MM.1S (cell line): ENCODE measurements at regions not wholly inside any gene's neighbourhood (a gene's known extent, or its start where the extent isn't known, plus 50 kb on each side); places are given as distances from the start of the nearest gene placed in this dataset.

Experiments
- DNase-seq: peaks from one replicate; pipeline ENCODE4 v3.0.0-alpha.2; 2015
- H2AFZ ChIP-seq: fragments of 300-600 bp; sonication (generic); 2 replicates; pipeline ENCODE4 v1.6.0; 2016; ENCODE audit warnings: antibody characterized with exemption, low read length
- H3F3A ChIP-seq: fragments of 300-600 bp; sonication (generic); 2 replicates; pipeline ENCODE4 v1.6.1; 2016; ENCODE audit warnings: mild to moderate bottlenecking, antibody characterized with exemption, low read length, moderate library complexity, mixed read lengths; ENCODE audit not compliant: insufficient read depth
- H3K27ac ChIP-seq: fragments of 300-600 bp; sonication (generic); 2 replicates; pipeline ENCODE4 v1.5.1; 2016; ENCODE audit warnings: mild to moderate bottlenecking, low read length
- H3K27me3 ChIP-seq: fragments of 300-600 bp; sonication (generic); replicated peaks from 2 replicates; pipeline ENCODE4 v1.6.0; 2016; ENCODE audit warnings: low read length; ENCODE audit not compliant: insufficient read depth
- H3K36me3 ChIP-seq: fragments of 300-600 bp; sonication (generic); replicated peaks from 2 replicates; pipeline ENCODE4 v1.6.1; 2016; ENCODE audit warnings: mild to moderate bottlenecking, low read length, mixed read lengths; ENCODE audit not compliant: insufficient read depth
- H3K4me1 ChIP-seq: fragments of 300-600 bp; sonication (generic); 2 replicates; pipeline ENCODE4 v1.6.1; 2016; ENCODE audit warnings: low read length, mixed read lengths
- H3K4me2 ChIP-seq: fragments of 300-600 bp; sonication (generic); 2 replicates; pipeline ENCODE4 v1.6.0; 2016; ENCODE audit warnings: low read depth, low read length
- H3K4me3 ChIP-seq: fragments of 300-600 bp; sonication (generic); 2 replicates; pipeline ENCODE4 v1.5.1; 2016; ENCODE audit warnings: low read length, mixed read lengths
- H3K79me2 ChIP-seq: fragments of 300-600 bp; sonication (generic); 2 replicates; pipeline ENCODE4 v1.6.1; 2016; ENCODE audit warnings: mixed run types, low read length, mixed read lengths
- H3K9ac ChIP-seq: fragments of 300-600 bp; sonication (generic); 2 replicates; pipeline ENCODE4 v1.6.1; 2016; ENCODE audit warnings: low read length, mixed read lengths
- H3K9me2 ChIP-seq: fragments of 300-600 bp; sonication (generic); replicated peaks from 2 replicates; pipeline ENCODE4 v1.6.1; 2016; ENCODE audit warnings: mild to moderate bottlenecking, low read length, mixed read lengths; ENCODE audit not compliant: insufficient read depth
- H3K9me3 ChIP-seq: fragments of 300-600 bp; sonication (generic); replicated peaks from 2 replicates; pipeline ENCODE4 v1.6.1; 2016; ENCODE audit warnings: mild to moderate bottlenecking, low read length, mixed read lengths; ENCODE audit not compliant: insufficient read depth
- H4K20me1 ChIP-seq: fragments of 300-600 bp; sonication (generic); 2 replicates; pipeline ENCODE4 v1.6.1; 2016; ENCODE audit warnings: mild to moderate bottlenecking, low read length, moderate library complexity, mixed read lengths; ENCODE audit not compliant: insufficient read depth
- EZH2 ChIP-seq: fragments of 300-600 bp; sonication (generic); optimal IDR thresholded peaks from 2 replicates; pipeline ENCODE3; 2017; ENCODE audit warnings: low read depth, mild to moderate bottlenecking, antibody characterized with exemption, low read length, mixed read lengths
- EZH2phosphoT487 ChIP-seq: fragments of 300-600 bp; sonication (generic); IDR thresholded peaks from 2 replicates; pipeline ENCODE4 v1.6.1; 2018; ENCODE audit warnings: antibody characterized with exemption, low read length
- TF ChIP-seq, protein P1 (sequence below): fragments of 300-600 bp; sonication (generic); IDR thresholded peaks from 2 replicates; pipeline ENCODE4 v1.5.1; 2016; ENCODE audit warnings: antibody characterized with exemption, low read length, mixed read lengths

DNA sequence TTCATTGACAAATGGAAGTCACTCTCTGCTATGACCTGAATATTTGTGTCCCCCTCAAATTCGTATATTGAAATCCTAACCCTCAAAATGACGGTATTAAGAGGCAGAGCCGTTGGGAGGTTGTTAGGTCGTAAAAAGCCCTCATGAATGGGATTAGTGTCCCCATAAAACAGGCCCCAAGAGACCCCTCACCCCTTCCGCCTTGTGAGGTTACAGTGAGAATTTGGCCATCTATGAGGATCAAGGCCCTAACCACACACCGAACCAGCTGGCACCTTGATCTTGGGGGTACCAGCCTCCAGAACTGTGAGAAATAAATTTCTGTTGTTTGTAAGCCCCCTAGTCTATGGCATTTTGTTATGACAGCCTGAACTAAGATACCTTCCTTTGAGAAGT, 52.5 kb upstream of the SLC22A16 start:
- H4K20me1 ChIP-seq: no peaks in the 10 kb centered on the region
- no peak overlapping the region for H3K4me3 ChIP-seq
- no peaks in the 10 kb centered on the region for H3K9me3 ChIP-seq
- DNase-seq: no peak
- H3K27ac ChIP-seq: no peak overlapping the region
- no peak overlapping the region for H3K4me2 ChIP-seq
- H3K79me2 ChIP-seq: no peaks in the 10 kb centered on the region
- H2AFZ ChIP-seq: no peak overlapping the region
- H3K27me3 ChIP-seq: no peaks in the 10 kb centered on the region
- H3K36me3 ChIP-seq: no peaks in the 10 kb centered on the region
- H3K9ac ChIP-seq: no peak overlapping the region
- TF ChIP-seq EZH2phosphoT487: no peak
- TF ChIP-seq, protein P1, sequence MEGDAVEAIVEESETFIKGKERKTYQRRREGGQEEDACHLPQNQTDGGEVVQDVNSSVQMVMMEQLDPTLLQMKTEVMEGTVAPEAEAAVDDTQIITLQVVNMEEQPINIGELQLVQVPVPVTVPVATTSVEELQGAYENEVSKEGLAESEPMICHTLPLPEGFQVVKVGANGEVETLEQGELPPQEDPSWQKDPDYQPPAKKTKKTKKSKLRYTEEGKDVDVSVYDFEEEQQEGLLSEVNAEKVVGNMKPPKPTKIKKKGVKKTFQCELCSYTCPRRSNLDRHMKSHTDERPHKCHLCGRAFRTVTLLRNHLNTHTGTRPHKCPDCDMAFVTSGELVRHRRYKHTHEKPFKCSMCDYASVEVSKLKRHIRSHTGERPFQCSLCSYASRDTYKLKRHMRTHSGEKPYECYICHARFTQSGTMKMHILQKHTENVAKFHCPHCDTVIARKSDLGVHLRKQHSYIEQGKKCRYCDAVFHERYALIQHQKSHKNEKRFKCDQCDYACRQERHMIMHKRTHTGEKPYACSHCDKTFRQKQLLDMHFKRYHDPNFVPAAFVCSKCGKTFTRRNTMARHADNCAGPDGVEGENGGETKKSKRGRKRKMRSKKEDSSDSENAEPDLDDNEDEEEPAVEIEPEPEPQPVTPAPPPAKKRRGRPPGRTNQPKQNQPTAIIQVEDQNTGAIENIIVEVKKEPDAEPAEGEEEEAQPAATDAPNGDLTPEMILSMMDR: no peak
- no peak for TF ChIP-seq EZH2
- H3K4me1 ChIP-seq: no peaks in the 10 kb centered on the region
- no peaks in the 10 kb centered on the region for H3K9me2 ChIP-seq
- H3F3A ChIP-seq: no peaks in the 10 kb centered on the region

DNA sequence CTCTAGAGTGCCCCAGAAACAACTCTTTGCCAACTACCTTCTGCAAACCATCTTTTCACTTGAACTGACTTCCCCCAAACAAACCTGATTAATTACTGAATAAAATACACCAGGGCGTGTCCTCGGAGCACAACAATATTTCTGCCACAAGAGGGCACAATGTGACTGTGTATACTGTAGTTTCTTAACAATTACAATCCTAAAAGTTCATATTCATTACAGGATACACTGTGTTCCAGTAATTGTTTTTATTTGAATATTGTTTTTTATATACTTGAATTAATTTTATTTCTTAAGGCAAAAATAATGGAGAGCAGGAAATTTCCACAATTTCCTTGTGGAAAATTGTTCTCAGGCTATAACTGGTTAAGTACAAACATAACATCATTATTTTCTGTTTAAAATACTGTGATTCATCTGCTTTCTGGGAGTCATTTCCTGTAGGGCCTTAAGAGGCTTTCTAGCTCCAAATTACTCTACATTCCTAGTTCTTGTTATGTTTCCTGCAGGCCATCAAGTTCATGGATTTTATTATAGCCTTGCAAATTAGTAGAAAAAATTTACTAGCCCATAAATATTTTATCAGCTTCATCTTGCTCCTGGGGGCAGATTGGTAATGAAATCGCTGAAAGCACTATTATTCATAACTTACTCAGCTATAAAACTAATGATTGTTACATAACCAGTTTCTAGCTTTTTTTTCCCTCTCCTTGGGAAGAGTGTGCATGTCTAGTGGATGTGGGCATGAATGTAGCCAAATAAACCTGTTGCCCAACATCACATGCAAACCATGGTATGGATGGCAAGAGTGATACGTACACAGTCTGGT, 51.9 kb upstream of the SLC22A16 start:
- H3K9me2 ChIP-seq: no peaks in the 10 kb centered on the region
- H3F3A ChIP-seq: no peaks in the 10 kb centered on the region
- H3K27me3 ChIP-seq: no peaks in the 10 kb centered on the region
- no peak overlapping the region for H3K9ac ChIP-seq
- H3K9me3 ChIP-seq: no peaks in the 10 kb centered on the region
- no peaks in the 10 kb centered on the region for H3K4me1 ChIP-seq
- no peak overlapping the region for H3K4me2 ChIP-seq
- TF ChIP-seq, protein P1: peak; percentile 72
- TF ChIP-seq EZH2phosphoT487 (no peak), EZH2 (no peak)
- no peaks in the 10 kb centered on the region for H3K36me3 ChIP-seq
- no peaks in the 10 kb centered on the region for H3K79me2 ChIP-seq
- H3K27ac ChIP-seq: no peak overlapping the region
- peak; percentile 65 for DNase-seq
- H2AFZ ChIP-seq: no peak overlapping the region
- no peaks in the 10 kb centered on the region for H4K20me1 ChIP-seq
- H3K4me3 ChIP-seq: no peak overlapping the region

DNA sequence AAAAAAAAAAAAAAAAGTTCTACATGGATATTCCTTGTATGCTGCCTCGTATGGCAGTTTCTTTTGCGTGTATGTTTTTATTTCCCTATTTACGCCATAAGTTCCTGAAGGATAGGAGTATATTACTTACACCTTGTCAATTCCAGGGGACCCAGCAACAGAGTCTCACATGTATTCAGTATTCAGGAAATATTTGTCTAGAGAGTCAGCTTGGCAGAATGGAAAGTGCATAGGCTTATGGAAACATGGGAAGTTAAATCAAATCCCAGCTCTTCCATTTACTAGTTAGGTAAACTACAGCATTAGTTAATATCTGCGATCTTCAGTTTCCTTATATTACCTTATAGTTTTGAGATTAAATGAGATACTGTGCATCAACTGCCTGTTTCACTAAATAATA, 51.1 kb upstream of the SLC22A16 start:
- Histone ChIP-seq H4K20me1 (no peaks in the 10 kb centered on the region), H3K9me3 (no peaks in the 10 kb centered on the region), H3F3A (no peaks in the 10 kb centered on the region), H3K9me2 (no peaks in the 10 kb centered on the region), H3K36me3 (no peaks in the 10 kb centered on the region), H3K79me2 (no peaks in the 10 kb centered on the region), H3K4me1 (no peaks in the 10 kb centered on the region), H3K27me3 (no peaks in the 10 kb centered on the region), H3K4me2 (no peak overlapping the region), H3K27ac (no peak overlapping the region), H2AFZ (no peak overlapping the region), H3K9ac (no peak overlapping the region), H3K4me3 (no peak overlapping the region)
- TF ChIP-seq EZH2phosphoT487 (no peak), EZH2 (no peak)
- TF ChIP-seq, protein P1: no peak
- no peak for DNase-seq
